ENCODE measurements at regions not wholly inside any gene's neighbourhood (a gene's known extent, or its start where the extent isn't known, plus 50 kb on each side); places are given as distances from the start of the nearest gene placed in this dataset.

GRCh38 chr4:64777286-64777685, 368.0 kb upstream of the TECRL start:
- TF ChIP-seq, protein P1, sequence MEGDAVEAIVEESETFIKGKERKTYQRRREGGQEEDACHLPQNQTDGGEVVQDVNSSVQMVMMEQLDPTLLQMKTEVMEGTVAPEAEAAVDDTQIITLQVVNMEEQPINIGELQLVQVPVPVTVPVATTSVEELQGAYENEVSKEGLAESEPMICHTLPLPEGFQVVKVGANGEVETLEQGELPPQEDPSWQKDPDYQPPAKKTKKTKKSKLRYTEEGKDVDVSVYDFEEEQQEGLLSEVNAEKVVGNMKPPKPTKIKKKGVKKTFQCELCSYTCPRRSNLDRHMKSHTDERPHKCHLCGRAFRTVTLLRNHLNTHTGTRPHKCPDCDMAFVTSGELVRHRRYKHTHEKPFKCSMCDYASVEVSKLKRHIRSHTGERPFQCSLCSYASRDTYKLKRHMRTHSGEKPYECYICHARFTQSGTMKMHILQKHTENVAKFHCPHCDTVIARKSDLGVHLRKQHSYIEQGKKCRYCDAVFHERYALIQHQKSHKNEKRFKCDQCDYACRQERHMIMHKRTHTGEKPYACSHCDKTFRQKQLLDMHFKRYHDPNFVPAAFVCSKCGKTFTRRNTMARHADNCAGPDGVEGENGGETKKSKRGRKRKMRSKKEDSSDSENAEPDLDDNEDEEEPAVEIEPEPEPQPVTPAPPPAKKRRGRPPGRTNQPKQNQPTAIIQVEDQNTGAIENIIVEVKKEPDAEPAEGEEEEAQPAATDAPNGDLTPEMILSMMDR (conservative IDR thresholded peaks at IDR 0.05; ENCODE audit: low read depth in 2 of 2), result no peak
- TF ChIP-seq CREB1 (CRISPR knock-in tag; IDR thresholded peaks at IDR 0.05; ENCODE audit: low read depth) (no peak), EZH2 (IDR thresholded peaks at IDR 0.05; ENCODE audit: low read depth, unreplicated experiment) (no peak), EZH2phosphoT487 (IDR thresholded peaks at IDR 0.05; ENCODE audit: unreplicated experiment) (no peak), REST (IDR thresholded peaks at IDR 0.05; ENCODE audit: unreplicated experiment) (no peak)

Measured in GM23338 (cell line).